ENCODE measurements at regions not wholly inside any gene's neighbourhood (a gene's known extent, or its start where the extent isn't known, plus 50 kb on each side); places are given as distances from the start of the nearest gene placed in this dataset.

DNA sequence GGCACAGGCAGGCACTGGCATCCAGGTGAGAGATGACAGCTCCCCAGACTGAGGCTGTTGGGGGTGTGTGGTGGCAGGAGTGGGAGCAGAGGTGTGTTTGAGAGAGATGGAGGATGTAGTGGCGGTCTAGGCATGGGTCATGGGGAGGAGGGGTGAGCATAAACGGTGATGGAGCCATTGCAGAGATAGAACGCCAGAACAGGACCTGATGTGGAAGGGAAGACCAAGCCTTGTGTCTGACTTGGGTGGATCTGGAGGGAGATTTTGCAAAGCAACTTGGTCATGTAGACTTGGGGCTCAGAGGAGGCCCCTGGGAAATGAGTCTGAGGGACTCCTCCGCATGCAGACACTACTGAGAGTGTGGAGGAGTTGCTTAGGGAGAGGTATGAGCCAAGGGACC lies 50.0 kb upstream of the CLDN5 start:
- DNase-seq (no peak), ATAC-seq (no peak)
- Mint-ChIP-seq H3K36me3 (ENCODE audit: insufficient read depth) (no peaks in the 10 kb centered on the region), H3K27me3 (ENCODE audit: low read depth) (peaks cover under 1% of the 10 kb centered on the region), H3K4me1 (ENCODE audit: low read depth) (peaks cover 30% of the 10 kb centered on the region), H3K9me3 (no peaks in the 10 kb centered on the region), H3K4me3 (no peak overlapping the region)

DNA sequence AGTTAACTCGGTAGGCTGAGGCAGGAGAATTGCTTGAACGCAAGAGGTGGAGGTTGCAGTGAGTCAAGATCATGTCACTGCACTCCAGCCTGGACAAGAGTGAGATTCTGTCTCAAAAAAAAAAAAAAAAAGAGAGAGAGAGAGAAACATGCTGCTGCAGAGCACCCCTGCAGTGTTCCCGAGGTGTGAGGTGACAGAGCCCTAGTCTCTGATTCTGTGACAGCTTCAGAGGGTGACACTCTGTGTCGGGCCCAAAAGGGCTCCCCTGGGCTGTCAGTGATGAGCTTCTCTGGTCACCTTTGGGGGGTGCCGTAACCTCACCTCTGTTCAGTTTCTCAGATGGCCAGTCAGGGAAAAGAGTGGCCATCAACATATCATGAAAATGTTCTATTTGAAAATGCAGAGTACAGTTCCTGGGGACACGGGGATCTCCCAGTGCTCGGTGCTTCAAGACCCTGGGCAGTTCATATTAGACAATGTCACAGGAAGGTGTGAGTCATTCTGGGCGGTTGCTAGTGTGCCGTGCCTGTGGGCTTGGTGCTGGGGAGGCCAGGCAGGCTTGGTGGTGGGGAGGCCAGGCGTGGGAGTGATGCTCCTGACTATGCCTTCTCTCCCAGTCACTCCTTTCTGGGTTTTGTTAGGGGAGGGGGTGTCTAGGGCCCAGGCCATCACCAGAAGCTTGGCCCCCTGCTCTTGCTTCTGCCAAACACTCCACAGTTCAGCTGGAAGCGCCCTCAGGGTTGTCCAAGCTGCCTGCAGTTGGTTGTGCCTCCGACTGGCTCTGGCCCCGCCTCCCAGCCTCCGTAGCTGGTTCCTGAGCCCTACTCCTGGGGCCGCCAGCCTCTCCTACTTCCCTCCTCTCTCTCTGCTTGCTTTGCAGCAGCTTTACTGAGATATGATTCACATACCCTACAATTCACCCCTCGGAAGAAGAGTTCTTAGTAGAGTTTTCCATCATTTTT lies 52.5 kb upstream of the CLDN5 start:
- peak; percentile 51 for DNase-seq
- Mint-ChIP-seq H3K9me3 (no peaks in the 10 kb centered on the region), H3K4me1 (ENCODE audit: low read depth) (peaks cover 43% of the 10 kb centered on the region), H3K36me3 (ENCODE audit: insufficient read depth) (no peaks in the 10 kb centered on the region), H3K27me3 (ENCODE audit: low read depth) (peaks cover 4% of the 10 kb centered on the region), H3K4me3 (peak overlapping the region; percentile 45)
- ATAC-seq, result peak; percentile 82 to 92

DNA sequence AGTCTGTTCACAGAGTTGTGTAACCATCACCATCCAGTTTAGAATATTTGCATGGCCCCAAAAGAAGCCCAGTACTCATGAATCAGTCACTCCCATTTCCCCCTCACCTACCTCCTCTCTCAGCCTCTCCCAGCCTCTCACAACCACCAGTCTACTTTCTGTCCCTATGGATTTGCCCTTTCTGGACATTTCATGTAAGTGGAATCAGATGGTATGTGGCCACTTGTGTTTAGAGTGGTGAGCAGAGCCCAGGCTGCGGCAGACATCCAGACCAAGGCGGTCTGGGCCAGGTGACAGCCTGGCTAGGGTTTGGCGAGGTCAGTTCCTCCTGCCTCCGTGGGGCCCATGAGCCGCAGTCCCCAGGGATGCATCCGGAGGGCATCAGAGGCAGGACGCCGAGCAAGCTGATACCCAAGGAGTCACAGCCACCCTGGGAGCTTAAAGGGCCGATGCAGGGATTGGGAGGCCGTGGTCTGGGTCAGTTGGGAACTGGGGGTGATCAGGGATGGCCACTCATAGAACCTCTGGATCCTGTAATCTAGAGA lies 53.3 kb upstream of the CLDN5 start:
- Mint-ChIP-seq H3K36me3 (ENCODE audit: insufficient read depth) (no peaks in the 10 kb centered on the region), H3K4me3 (peak overlapping the region; percentile 45), H3K4me1 (ENCODE audit: low read depth) (peaks cover 43% of the 10 kb centered on the region), H3K27me3 (ENCODE audit: low read depth) (peaks cover 4% of the 10 kb centered on the region), H3K9me3 (no peaks in the 10 kb centered on the region)
- ATAC-seq (no peak), DNase-seq (no peak)

DNA sequence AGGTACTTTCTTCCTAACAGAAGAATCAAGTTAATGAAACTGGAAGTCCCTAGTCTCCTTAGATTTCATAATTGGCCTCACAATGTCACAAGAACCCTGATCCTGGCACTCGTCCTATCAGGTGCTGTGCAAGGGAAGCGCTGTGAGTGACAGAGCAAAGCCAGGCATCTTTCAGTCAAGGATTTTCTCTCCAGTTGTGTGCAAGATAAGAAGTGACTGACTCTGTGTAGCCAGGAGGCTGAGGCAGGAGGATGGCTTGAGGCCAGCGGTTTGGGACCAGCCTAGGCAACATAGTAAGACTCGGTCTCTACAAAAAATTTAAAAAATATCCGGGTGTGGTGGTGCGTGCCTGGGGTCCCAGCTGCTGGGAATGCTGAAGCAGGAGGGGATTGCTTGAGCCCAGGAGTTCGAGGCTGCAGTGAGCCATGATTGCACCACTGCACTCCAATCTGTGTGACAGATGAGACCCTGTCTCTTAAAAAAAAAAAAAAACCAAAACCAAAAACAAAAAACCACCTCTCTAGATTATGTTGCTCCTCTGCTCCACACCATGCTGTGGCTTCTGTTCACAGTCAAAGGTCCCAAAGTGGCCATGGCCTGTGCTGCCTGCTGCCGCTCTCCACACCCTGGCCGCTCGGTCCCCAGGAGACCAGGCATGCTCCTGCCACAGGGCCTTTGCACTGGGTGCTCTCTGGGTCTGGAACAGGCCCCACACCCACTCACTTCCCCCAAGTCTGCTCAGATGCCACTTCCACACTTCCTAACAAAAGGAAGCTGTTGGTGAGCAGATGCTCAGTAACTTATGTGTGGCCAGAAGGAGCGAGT lies 54.2 kb upstream of the CLDN5 start:
- no peak for DNase-seq
- no peaks in the 10 kb centered on the region for H3K9me3 Mint-ChIP-seq
- peaks cover 4% of the 10 kb centered on the region for H3K27me3 Mint-ChIP-seq (ENCODE audit: low read depth)
- H3K36me3 Mint-ChIP-seq (ENCODE audit: insufficient read depth), result no peaks in the 10 kb centered on the region
- peaks cover 43% of the 10 kb centered on the region for H3K4me1 Mint-ChIP-seq (ENCODE audit: low read depth)
- no peak for ATAC-seq
- H3K4me3 Mint-ChIP-seq, result no peak overlapping the region

DNA sequence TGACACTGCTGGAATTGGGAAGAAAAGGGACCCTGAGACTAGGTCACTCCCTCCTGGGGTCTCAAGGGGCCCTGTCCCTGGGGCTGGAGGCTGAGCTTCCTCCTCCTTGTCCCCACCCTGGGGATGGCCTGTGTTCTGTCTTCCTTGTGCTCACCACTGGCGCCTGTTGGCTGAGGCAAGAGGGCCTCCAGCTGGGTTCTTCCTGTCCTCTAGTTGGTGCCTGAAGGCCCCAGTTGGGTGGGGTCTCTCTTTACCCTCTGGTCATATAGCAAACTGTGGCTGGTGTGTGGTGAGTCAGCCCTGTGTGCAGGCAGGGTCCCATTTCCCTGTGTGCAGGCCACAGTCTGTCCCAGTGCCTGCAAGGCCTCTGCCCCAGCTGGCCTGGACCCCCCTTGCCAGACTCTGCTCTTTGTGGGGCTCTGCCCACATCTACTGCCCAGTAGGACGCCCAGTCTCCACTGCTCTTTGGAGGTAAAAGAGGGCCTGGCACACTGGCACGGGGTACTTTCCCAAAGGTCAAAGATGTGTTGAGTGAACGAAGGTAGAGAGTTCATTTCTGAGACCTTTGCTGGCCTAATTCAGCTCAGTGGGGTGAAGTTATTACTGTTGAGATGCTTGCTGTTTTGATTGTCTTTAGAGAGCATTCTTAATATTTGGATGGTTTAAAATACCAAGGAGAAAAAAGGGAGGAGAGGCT lies 55.1 kb upstream of the CLDN5 start:
- DNase-seq (no peak), ATAC-seq (no peak)
- H3K4me1 Mint-ChIP-seq (ENCODE audit: low read depth), result peaks cover 43% of the 10 kb centered on the region
- H3K36me3 Mint-ChIP-seq (ENCODE audit: insufficient read depth), result no peaks in the 10 kb centered on the region
- H3K27me3 Mint-ChIP-seq (ENCODE audit: low read depth), result peaks cover 4% of the 10 kb centered on the region
- H3K9me3 Mint-ChIP-seq, result no peaks in the 10 kb centered on the region
- no peak overlapping the region for H3K4me3 Mint-ChIP-seq

DNA sequence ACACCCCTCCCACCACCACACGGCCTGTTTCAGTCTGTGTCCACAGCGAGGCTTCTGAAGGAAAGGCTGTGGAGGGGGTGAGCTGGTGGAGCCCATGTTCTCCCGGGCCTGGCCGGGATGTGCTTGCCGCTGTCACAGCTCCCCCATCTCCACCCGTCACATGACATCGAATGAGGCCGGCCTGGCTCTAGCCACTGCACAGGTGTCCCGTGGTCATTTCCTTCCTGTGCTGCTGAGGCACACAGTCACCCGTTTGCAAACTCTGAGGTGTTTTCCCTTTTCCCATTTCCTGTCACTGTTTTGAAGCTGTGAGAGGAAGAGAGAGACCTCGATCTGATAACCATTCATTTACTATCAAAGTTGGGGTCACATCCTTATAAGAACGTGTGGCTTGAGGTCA lies 55.7 kb upstream of the CLDN5 start:
- ATAC-seq, result peak; percentile 30 to 34
- Mint-ChIP-seq H3K4me3 (no peak overlapping the region), H3K36me3 (ENCODE audit: insufficient read depth) (no peaks in the 10 kb centered on the region), H3K4me1 (ENCODE audit: low read depth) (peaks cover 43% of the 10 kb centered on the region), H3K27me3 (ENCODE audit: low read depth) (peaks cover 4% of the 10 kb centered on the region), H3K9me3 (no peaks in the 10 kb centered on the region)
- no peak for DNase-seq

DNA sequence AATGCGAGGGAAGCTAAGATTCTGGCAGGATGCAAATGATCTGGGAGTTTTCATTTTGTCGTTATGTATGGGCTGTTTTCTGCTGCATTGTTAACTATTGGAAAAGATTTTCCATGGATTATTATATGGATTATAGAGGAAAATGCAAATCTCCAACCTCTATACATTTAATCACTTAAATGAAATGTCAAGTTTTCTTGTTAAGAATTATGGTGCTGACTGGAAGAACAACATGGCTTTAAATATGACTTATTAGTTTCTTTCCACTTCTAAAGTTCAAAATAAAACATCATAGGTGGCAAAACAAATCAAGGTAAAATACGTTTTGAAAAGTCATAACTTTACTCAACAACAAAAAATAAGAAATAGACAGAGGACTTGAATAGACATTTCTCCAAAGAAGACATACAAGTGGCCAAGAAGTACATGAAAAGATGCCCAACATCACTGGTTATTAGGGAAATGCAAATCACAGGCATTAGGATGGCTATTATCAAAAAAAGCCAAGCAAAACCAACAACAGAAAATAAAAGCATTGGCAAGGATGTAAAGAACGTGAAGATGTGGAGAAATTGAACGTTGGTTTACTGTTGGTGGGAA lies 56.2 kb upstream of the CLDN5 start:
- Mint-ChIP-seq H3K36me3 (ENCODE audit: insufficient read depth) (no peaks in the 10 kb centered on the region), H3K4me1 (ENCODE audit: low read depth) (peaks cover 43% of the 10 kb centered on the region), H3K4me3 (no peak overlapping the region), H3K27me3 (ENCODE audit: low read depth) (peaks cover 4% of the 10 kb centered on the region), H3K9me3 (no peaks in the 10 kb centered on the region)
- no peak for DNase-seq
- ATAC-seq, result no peak

DNA sequence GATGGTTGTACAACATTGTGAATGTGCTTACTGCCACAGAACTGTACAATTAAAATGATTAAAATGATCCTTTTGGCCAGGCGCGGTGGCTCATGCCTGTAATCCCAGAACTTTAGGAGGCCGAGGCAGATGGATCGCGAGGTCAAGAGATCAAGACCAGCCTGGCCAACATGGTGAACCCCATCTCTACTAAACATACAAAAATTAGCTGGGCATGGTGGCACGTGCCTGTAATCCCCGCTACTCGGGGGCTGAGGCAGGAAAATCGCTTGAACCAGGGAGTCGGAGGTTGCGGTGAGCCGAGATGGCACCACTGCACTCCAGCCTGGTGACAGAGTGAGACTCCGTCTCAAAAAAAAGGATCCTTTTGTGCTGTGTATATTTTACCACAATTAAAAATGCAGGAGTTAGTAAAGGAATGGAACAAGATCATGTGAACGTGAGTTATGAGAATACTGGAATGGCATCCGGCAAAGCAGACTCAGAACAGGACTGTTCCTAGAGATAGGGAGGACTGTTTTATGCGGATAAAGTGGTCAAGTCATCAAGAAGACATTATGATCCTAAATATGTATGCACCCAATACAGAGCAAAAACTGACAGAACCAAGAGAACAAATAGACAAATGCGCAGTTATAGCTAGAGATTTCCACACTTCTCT lies 58.0 kb upstream of the CLDN5 start:
- Mint-ChIP-seq H3K4me3 (no peak overlapping the region), H3K36me3 (ENCODE audit: insufficient read depth) (no peaks in the 10 kb centered on the region), H3K27me3 (ENCODE audit: low read depth) (peaks cover 4% of the 10 kb centered on the region), H3K4me1 (ENCODE audit: low read depth) (peaks cover 32% of the 10 kb centered on the region), H3K9me3 (no peaks in the 10 kb centered on the region)
- DNase-seq (no peak), ATAC-seq (no peak)

DNA sequence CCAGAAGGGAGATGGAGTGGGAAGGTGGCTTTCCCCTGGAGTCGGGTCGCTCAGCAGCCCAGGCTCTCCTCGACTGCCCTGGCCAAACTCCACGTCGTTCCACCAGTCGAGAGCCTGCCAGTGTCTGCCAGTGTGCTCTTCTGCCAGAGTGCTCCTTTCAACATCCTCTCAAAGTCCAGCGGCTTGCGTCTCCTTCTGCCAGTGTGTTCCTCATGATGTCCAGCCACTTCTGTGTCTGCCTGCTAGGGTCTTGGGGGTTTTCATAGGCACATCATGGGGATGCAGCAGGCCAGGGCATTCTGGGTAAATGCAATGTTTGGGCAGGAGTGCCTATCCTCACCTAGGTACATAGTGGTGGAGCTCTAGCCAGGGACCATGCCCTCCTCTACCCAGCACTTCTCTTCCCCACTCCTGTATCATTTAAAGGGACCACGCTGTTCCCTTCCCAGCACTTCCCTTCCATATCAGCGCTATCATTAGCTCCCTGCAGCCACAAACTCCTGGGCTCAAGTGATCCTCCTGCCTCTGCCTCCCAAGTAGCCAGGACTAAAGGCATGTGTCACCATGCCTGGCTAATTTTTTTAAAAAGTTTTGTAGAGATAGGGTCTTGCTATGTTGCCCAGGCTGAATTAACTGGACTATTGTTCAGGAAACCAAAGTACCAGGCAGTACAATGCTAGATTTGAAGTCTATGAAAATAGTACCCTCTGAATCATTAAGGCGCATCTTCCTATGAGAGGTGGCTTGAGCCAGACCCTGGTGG lies 62.9 kb upstream of the CLDN5 start:
- H3K27me3 Mint-ChIP-seq (ENCODE audit: low read depth), result peaks cover 1% of the 10 kb centered on the region
- H3K4me1 Mint-ChIP-seq (ENCODE audit: low read depth), result no peaks in the 10 kb centered on the region

DNA sequence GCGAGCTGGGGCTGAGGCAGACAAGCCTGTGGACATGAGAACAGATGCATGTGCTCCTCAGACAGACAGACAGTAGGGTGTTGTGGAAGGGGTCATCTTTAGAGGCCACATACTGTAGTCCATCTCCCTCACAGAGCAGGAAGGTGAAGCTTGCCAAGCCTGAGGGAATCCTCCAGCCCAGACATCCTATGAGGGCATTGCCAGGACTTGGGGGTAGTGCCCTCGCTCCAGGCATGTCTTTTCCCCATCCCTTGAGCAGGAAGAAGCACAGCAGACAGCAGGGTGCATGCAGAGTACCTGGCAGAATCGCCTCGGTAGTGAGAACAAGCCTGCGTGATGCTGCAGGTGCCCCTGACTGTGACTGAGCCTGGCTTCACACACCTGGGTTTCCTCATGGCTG lies 66.5 kb upstream of the CLDN5 start:
- no peak for DNase-seq
- Mint-ChIP-seq H3K4me1 (ENCODE audit: low read depth) (peaks cover 10% of the 10 kb centered on the region), H3K4me3 (no peak overlapping the region), H3K36me3 (ENCODE audit: insufficient read depth) (no peaks in the 10 kb centered on the region), H3K9me3 (no peaks in the 10 kb centered on the region), H3K27me3 (ENCODE audit: low read depth) (peaks cover 3% of the 10 kb centered on the region)
- ATAC-seq, result no peak

More for the DNA sequence above, 62.9 kb upstream of the CLDN5 start:
- ATAC-seq, result no peak
- no peaks in the 10 kb centered on the region for H3K36me3 Mint-ChIP-seq (ENCODE audit: insufficient read depth)
- H3K9me3 Mint-ChIP-seq, result no peaks in the 10 kb centered on the region
- no peak overlapping the region for H3K4me3 Mint-ChIP-seq
- no peak for DNase-seq

DNA sequence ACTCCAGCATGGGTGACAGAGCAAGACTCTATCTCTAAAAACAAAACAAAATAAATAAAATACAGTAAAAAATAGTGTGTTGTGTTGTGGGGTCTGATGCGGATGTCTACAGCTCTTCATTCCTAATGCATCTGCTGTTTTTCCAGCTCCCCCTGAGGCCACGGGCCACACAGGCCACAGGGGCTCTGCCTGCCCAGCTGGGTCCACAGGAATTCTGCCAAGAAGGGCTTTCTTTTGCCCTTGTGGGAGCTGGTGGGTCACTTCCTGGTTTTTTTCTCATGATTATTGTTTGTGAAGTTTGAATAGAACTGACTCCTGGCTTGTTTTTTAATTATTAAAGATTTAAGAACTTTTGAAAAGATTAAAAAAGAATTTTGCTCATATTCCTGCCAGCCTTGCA lies 67.4 kb upstream of the CLDN5 start:
- peaks cover 3% of the 10 kb centered on the region for H3K27me3 Mint-ChIP-seq (ENCODE audit: low read depth)
- no peaks in the 10 kb centered on the region for H3K36me3 Mint-ChIP-seq (ENCODE audit: insufficient read depth)
- H3K4me1 Mint-ChIP-seq (ENCODE audit: low read depth), result peaks cover 11% of the 10 kb centered on the region
- no peaks in the 10 kb centered on the region for H3K9me3 Mint-ChIP-seq
- ATAC-seq (no peak), DNase-seq (no peak)
- no peak overlapping the region for H3K4me3 Mint-ChIP-seq

DNA sequence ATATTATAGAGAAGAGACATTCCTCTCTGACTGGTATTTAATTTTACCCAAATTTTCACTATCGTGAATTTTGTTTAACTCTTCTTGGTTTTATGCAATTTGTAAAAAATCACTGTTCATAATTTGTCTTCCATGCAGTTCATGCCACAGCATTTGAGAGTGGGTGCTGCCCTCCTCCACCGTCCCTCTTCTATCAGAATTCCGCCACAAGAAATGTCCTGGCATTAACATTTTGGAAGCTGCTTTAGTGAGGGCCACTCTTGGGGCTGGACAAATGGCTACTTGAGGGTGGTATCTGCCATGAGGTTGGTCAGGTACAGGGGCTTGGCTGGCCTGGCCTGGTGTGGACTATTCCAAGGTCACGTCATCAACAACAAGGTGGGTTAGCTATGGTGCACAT lies 68.3 kb upstream of the CLDN5 start:
- Mint-ChIP-seq H3K4me1 (ENCODE audit: low read depth) (peaks cover 18% of the 10 kb centered on the region), H3K9me3 (no peaks in the 10 kb centered on the region), H3K4me3 (no peak overlapping the region), H3K36me3 (ENCODE audit: insufficient read depth) (no peaks in the 10 kb centered on the region), H3K27me3 (ENCODE audit: low read depth) (peaks cover 3% of the 10 kb centered on the region)
- ATAC-seq, result no peak
- no peak for DNase-seq

All from activated T-cell treated with anti-CD3 and anti-CD28 coated beads, Interleukin-2, amount 50 U/mL, for 4 hours (primary cell).